Stomach (tissue), 4 donors: ENCODE measurements at regions not wholly inside any gene's neighbourhood (a gene's known extent, or its start where the extent isn't known, plus 50 kb on each side); places are given as distances from the start of the nearest gene placed in this dataset.

Source experiments
- CTCF ChIP-seq, 7 experiments: fragments of 450-650 bp in 4 of 7; fragments of 200-600 bp in 3 of 7; sonication (generic) in 3 of 7; IDR thresholded peaks; one replicate each; pipeline ENCODE4 v1.5.1; 2016 to 2019; ENCODE audit warnings: antibody characterized with exemption in 7 of 7, control low read depth in 2 of 7, mild to moderate bottlenecking in 1 of 7
- EP300 ChIP-seq: sonication (generic); formaldehyde crosslinking; IDR thresholded peaks from one replicate; pipeline ENCODE4 v1.6.1; 2017; ENCODE audit warnings: antibody characterized with exemption
- POLR2A ChIP-seq, 4 donors: fragments of 450-650 bp; IDR thresholded peaks; one replicate each; pipeline ENCODE4 v1.6.1; 2016; ENCODE audit warnings: antibody characterized with exemption in 4 of 4, control low read depth in 2 of 4, mild to moderate bottlenecking in 1 of 4, moderate library complexity in 1 of 4
- POLR2AphosphoS5 ChIP-seq, 3 donors: sonication (generic); formaldehyde crosslinking; IDR thresholded peaks; one replicate each; pipeline ENCODE4 v1.6.1; 2016; ENCODE audit warnings: antibody characterized with exemption in 3 of 3

DNA sequence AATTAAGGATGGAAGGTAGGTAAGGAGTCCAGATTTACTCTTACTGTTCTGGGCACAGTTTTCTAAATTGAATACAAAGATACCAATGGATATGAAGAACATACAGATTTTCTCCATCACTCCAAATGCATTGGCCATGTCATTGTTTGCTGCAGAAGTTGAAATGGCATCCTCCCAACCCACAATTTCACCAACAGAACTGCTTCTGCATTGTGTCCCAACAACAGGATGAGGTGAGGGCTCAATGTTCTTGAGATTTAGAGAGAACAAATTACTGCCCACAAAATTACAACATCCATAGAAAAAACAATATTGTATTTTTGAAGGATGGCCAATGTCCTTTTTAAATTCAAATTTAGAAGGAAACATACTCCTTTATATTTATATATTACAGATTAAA is 88.9 kb downstream of the NUDT12 start:
- TF ChIP-seq CTCF (IDR thresholded peaks at IDR 0.05) (no peak), EP300 (no peak), POLR2A (IDR thresholded peaks at IDR 0.05) (no peak), POLR2AphosphoS5 (IDR thresholded peaks at IDR 0.05) (no peak)
